Upper lobe of right lung (tissue), 1 donor: ENCODE measurements at regions not wholly inside any gene's neighbourhood (a gene's known extent, or its start where the extent isn't known, plus 50 kb on each side); places are given as distances from the start of the nearest gene placed in this dataset.

ENCODE experiments used
- ATAC-seq: fragments of 200-7000 bp; cut with Tn5 transposase; one replicate; pipeline ENCODE4 v1.9.1; 2020; ENCODE audit warnings: mild to moderate bottlenecking, moderate library complexity
- DNase-seq: peaks from one replicate; pipeline ENCODE4 v3.0.0-alpha.2; 2020
- H3K27ac ChIP-seq: fragments of 200-600 bp; one replicate; pipeline ENCODE4 v1.8.0; 2022
- H3K27me3 ChIP-seq: fragments of 200-600 bp; one replicate; pipeline ENCODE4 v1.8.0; 2022; ENCODE audit warnings: mild to moderate bottlenecking
- H3K36me3 ChIP-seq: fragments of 200-600 bp; one replicate; pipeline ENCODE4 v1.8.0; 2022
- H3K4me1 ChIP-seq: fragments of 200-600 bp; one replicate; pipeline ENCODE4 v1.8.0; 2022
- H3K4me3 ChIP-seq: fragments of 200-600 bp; one replicate; pipeline ENCODE4 v1.8.0; 2022; ENCODE audit warnings: mild to moderate bottlenecking
- H3K9me3 ChIP-seq: fragments of 200-600 bp; one replicate; pipeline ENCODE4 v1.8.0; 2022
- intact Hi-C: fragments of 100-400 bp; cut with DNase I; formaldehyde crosslinking; loops from one replicate; pipeline ENCODE4 v1.11.0; 2022
- TF ChIP-seq, protein P1 (sequence below): fragments of 200-600 bp; IDR thresholded peaks from one replicate; pipeline ENCODE4 v1.8.0; 2022; ENCODE audit warnings: antibody characterized with exemption
- donor health status: DM: no; HTN: yes; CAD: no; lungs with severe emphysema.

DNA sequence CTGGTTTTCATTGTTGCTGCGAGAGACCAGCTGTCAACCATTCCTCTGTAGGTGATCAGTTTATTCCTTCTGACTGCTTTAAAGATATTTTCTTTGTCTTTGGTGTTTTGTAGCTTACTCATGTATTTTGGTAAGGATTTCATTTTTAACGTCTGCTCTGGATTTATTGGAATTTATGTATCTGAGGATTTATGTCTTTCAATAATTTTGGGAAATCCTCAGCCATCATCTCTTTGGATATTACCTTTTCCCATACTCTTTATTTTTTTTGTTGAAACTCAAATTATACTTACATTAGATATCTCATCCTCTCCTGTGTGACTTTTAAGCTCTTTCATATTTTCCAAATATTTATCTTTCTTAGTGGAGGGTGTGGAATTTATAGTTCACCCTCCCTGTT, 62.7 kb upstream of the COL8A1 start:
- H3K4me1 ChIP-seq: no peaks in the 10 kb centered on the region
- no peaks in the 10 kb centered on the region for H3K27me3 ChIP-seq
- H3K36me3 ChIP-seq: no peaks in the 10 kb centered on the region
- intact Hi-C loops: no loop called here
- H3K4me3 ChIP-seq: no peak overlapping the region
- ATAC-seq (no peak), DNase-seq (no peak)
- H3K9me3 ChIP-seq: peaks cover 4% of the 10 kb centered on the region
- TF ChIP-seq, protein P1, sequence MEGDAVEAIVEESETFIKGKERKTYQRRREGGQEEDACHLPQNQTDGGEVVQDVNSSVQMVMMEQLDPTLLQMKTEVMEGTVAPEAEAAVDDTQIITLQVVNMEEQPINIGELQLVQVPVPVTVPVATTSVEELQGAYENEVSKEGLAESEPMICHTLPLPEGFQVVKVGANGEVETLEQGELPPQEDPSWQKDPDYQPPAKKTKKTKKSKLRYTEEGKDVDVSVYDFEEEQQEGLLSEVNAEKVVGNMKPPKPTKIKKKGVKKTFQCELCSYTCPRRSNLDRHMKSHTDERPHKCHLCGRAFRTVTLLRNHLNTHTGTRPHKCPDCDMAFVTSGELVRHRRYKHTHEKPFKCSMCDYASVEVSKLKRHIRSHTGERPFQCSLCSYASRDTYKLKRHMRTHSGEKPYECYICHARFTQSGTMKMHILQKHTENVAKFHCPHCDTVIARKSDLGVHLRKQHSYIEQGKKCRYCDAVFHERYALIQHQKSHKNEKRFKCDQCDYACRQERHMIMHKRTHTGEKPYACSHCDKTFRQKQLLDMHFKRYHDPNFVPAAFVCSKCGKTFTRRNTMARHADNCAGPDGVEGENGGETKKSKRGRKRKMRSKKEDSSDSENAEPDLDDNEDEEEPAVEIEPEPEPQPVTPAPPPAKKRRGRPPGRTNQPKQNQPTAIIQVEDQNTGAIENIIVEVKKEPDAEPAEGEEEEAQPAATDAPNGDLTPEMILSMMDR: no peak
- H3K27ac ChIP-seq: no peak overlapping the region

DNA sequence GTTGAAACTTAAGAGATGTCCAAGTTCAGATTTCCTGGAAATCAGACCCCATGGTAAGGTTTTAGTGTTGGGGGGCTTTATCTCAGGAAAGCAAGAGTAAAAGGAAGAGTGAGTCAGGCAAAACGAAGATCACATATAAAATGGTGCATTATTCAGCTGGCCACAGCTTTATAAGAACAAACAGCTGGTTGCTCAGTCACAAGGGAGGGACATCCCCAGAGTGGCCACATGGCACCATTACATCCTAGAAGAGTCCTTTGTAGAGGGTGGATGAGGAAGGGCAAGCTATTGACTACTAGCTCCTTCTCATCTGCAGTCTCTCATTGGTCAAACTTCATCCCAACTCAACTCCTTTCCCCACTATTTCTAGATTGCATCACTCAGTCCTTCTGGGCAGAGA, 68.3 kb upstream of the COL8A1 start:
- Histone ChIP-seq H3K4me3 (no peak overlapping the region), H3K4me1 (no peaks in the 10 kb centered on the region), H3K27ac (no peak overlapping the region), H3K36me3 (no peaks in the 10 kb centered on the region), H3K27me3 (no peaks in the 10 kb centered on the region), H3K9me3 (no peaks in the 10 kb centered on the region)
- ATAC-seq (no peak), DNase-seq (no peak)
- intact Hi-C loops: no loop called here
- TF ChIP-seq, protein P1: no peak

DNA sequence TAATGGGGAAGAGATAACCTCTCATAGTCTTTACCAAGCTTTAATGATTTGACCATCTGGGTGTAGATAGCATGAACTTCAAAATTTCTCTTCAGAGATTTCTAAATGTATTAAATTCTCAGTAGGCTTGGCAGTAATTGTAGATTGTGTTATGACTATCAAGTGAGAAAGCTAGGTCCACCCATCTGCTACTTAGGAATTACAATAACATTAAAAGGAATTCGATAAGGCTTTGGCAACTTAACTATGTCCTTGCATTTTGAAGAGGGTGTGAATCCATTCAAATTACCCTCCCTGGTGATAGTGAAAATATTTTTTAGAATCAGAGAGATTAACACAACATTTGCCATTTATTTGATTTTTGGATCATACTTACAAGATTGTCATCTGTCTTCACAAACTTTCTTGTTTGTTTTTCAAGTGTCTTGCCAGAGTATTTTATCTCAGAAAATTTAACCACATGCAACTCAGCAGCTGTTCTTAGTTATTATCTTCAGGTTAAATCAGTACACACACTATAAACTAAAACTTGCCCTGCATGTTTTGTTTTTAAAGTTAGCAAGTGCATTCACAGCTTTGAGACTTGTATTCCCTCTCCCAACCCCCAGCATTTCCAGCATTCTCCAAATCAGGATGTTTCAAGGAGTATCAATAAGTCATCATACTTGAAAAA, 69.6 kb upstream of the COL8A1 start:
- no peak overlapping the region for H3K27ac ChIP-seq
- no peaks in the 10 kb centered on the region for H3K27me3 ChIP-seq
- no peak for DNase-seq
- TF ChIP-seq, protein P1: no peak
- intact Hi-C loops: no loop called here
- no peak for ATAC-seq
- no peaks in the 10 kb centered on the region for H3K9me3 ChIP-seq
- no peaks in the 10 kb centered on the region for H3K36me3 ChIP-seq
- no peak overlapping the region for H3K4me3 ChIP-seq
- no peaks in the 10 kb centered on the region for H3K4me1 ChIP-seq

DNA sequence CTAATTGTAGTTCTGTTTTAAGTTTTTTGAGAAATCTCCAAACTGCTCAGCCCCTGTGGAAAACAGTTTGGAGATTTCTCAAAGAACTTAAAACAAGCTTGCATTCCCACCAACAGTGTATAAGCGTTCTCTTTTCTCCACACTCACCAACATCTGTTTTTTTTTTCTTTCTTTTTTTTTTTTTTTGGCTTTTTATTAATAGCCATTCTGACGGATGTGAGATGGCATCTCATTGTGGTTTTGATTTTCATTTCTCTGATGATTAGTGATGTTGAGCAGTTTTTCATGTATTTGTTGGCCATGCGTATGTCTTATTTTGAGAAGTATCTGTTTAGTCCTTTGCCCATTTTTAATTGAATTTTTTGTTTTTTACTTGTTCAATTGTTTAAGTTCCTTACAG, 73.1 kb upstream of the COL8A1 start:
- ATAC-seq (no peak), DNase-seq (no peak)
- intact Hi-C loops: no loop called here

DNA sequence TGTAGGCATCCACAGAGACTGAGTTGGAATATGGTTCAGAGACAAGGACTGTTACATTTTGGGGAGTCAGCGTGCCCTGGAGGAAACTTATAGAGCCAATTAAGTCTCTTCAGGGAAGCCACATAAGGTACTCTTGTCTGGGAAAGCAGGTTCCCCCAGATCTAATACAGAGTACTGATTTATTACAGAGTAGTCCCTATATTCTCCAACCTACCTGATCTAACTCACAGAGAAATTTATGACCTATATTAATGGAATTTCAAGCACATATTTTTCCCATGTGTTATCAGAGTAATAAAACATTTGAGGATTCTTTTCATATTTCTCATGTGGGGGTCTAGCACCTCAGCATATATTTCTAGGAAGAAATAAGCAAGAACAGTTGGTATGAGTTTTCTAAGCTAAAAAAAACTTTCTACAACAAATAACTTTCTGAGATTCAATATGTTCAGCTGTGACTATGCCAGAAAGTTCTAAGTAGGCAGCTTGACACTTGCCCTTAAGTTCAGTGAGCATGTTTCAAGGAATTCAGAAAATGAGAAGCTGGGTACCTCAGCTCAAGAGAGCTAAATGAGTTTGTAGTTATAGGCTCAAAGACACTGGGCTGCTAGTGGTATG, 75.3 kb upstream of the COL8A1 start:
- TF ChIP-seq, protein P1: no peak
- Histone ChIP-seq H3K4me3 (no peak overlapping the region), H3K4me1 (no peaks in the 10 kb centered on the region), H3K27ac (no peak overlapping the region), H3K9me3 (no peaks in the 10 kb centered on the region), H3K27me3 (no peaks in the 10 kb centered on the region), H3K36me3 (no peaks in the 10 kb centered on the region)
- intact Hi-C loops: no loop called here
- ATAC-seq (no peak), DNase-seq (no peak)

More for the DNA sequence above, 73.1 kb upstream of the COL8A1 start:
- Histone ChIP-seq H3K36me3 (no peaks in the 10 kb centered on the region), H3K4me1 (no peaks in the 10 kb centered on the region), H3K4me3 (no peak overlapping the region), H3K27me3 (no peaks in the 10 kb centered on the region), H3K27ac (no peak overlapping the region), H3K9me3 (no peaks in the 10 kb centered on the region)
- TF ChIP-seq, protein P1: no peak
